ENCODE measurements at regions not wholly inside any gene's neighbourhood (a gene's known extent, or its start where the extent isn't known, plus 50 kb on each side); places are given as distances from the start of the nearest gene placed in this dataset.

DNA sequence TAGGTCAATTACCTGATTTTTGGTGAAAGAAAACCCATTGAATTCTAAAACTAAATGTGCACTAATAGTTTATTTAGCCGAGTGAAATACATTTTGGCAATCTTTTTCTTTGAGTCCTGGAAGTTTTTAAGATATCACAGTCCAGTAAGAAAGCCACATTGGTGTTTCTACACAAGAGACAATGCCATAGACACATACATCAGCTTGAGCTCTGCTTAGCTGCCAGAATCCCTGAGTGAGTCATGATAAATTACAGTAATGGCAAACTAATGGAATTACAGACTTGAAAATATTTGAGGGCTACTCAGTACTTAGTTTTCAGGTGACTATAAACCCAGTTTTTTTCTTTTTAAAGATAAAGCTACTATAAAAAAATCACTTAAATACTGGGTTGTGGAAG is 155.4 kb downstream of the OR4C45 start:
- no peak overlapping the region for H3K4me3 Mint-ChIP-seq

More for the DNA sequence above, 155.4 kb downstream of the OR4C45 start:
- H3K4me1 ChIP-seq (ENCODE audit: insufficient read depth), result no peaks in the 10 kb centered on the region
- no peaks in the 10 kb centered on the region for H3K9me2 ChIP-seq (ENCODE audit: insufficient read depth)
- H3K79me2 ChIP-seq (replicated peaks; ENCODE audit: insufficient read depth), result no peaks in the 10 kb centered on the region
- no peaks in the 10 kb centered on the region for H3K27me3 ChIP-seq (ENCODE audit: insufficient read depth)
- TF ChIP-seq STAT1 (IDR thresholded peaks at IDR 0.05; ENCODE audit: unreplicated experiment) (no peak), JUNB (IDR thresholded peaks at IDR 0.05; ENCODE audit: unreplicated experiment) (no peak), ETS1 (IDR thresholded peaks at IDR 0.05) (no peak), EZH2 (IDR thresholded peaks at IDR 0.05; ENCODE audit: low read depth, unreplicated experiment) (no peak)
- TF ChIP-seq, protein P1, sequence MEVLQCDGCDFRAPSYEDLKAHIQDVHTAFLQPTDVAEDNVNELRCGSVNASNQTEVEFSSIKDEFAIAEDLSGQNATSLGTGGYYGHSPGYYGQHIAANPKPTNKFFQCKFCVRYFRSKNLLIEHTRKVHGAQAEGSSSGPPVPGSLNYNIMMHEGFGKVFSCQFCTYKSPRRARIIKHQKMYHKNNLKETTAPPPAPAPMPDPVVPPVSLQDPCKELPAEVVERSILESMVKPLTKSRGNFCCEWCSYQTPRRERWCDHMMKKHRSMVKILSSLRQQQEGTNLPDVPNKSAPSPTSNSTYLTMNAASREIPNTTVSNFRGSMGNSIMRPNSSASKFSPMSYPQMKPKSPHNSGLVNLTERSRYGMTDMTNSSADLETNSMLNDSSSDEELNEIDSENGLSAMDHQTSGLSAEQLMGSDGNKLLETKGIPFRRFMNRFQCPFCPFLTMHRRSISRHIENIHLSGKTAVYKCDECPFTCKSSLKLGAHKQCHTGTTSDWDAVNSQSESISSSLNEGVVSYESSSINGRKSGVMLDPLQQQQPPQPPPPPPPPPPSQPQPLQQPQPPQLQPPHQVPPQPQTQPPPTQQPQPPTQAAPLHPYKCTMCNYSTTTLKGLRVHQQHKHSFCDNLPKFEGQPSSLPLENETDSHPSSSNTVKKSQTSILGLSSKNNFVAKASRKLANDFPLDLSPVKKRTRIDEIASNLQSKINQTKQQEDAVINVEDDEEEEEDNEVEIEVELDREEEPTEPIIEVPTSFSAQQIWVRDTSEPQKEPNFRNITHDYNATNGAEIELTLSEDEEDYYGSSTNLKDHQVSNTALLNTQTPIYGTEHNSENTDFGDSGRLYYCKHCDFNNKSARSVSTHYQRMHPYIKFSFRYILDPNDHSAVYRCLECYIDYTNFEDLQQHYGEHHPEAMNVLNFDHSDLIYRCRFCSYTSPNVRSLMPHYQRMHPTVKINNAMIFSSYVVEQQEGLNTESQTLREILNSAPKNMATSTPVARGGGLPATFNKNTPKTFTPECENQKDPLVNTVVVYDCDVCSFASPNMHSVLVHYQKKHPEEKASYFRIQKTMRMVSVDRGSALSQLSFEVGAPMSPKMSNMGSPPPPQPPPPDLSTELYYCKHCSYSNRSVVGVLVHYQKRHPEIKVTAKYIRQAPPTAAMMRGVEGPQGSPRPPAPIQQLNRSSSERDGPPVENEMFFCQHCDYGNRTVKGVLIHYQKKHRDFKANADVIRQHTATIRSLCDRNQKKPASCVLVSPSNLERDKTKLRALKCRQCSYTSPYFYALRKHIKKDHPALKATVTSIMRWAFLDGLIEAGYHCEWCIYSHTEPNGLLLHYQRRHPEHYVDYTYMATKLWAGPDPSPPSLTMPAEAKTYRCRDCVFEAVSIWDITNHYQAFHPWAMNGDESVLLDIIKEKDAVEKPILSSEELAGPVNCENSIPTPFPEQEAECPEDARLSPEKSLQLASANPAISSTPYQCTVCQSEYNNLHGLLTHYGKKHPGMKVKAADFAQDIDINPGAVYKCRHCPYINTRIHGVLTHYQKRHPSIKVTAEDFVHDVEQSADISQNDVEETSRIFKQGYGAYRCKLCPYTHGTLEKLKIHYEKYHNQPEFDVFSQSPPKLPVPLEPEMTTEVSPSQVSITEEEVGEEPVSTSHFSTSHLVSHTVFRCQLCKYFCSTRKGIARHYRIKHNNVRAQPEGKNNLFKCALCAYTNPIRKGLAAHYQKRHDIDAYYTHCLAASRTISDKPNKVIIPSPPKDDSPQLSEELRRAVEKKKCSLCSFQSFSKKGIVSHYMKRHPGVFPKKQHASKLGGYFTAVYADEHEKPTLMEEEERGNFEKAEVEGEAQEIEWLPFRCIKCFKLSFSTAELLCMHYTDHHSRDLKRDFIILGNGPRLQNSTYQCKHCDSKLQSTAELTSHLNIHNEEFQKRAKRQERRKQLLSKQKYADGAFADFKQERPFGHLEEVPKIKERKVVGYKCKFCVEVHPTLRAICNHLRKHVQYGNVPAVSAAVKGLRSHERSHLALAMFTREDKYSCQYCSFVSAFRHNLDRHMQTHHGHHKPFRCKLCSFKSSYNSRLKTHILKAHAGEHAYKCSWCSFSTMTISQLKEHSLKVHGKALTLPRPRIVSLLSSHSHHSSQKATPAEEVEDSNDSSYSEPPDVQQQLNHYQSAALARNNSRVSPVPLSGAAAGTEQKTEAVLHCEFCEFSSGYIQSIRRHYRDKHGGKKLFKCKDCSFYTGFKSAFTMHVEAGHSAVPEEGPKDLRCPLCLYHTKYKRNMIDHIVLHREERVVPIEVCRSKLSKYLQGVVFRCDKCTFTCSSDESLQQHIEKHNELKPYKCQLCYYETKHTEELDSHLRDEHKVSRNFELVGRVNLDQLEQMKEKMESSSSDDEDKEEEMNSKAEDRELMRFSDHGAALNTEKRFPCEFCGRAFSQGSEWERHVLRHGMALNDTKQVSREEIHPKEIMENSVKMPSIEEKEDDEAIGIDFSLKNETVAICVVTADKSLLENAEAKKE (CRISPR knock-in tag; IDR thresholded peaks at IDR 0.05), result no peak
- H3K4me3 ChIP-seq, result no peak overlapping the region
- H2AFZ ChIP-seq, result no peak overlapping the region
- H3K4me1 Mint-ChIP-seq, result no peaks in the 10 kb centered on the region
- H3K27ac Mint-ChIP-seq, result no peak overlapping the region
- H3K36me3 Mint-ChIP-seq (ENCODE audit: low read depth), result peaks cover 28% of the 10 kb centered on the region
- no peaks in the 10 kb centered on the region for H4K20me1 ChIP-seq (replicated peaks; ENCODE audit: insufficient read depth)
- DNase-seq (ENCODE audit: low spot score) (no peak), ATAC-seq (no peak)
- H3K27me3 Mint-ChIP-seq (ENCODE audit: insufficient read depth, low read depth, poor library complexity), result no peaks in the 10 kb centered on the region
- H3K27ac ChIP-seq (ENCODE audit: low read depth), result no peak overlapping the region
- peaks cover 91% of the 10 kb centered on the region for H3K9me3 Mint-ChIP-seq
- no peaks in the 10 kb centered on the region for H3F3A ChIP-seq (replicated peaks; ENCODE audit: low read depth)
- H3K4me2 ChIP-seq, result no peak overlapping the region
- 0 out of 2 replicates have a peak, but pooled peaks cover 4% of the 10 kb centered on the region for H3K36me3 ChIP-seq (ENCODE audit: insufficient read depth)

Measured in GM23338 (cell line).